AG10803 (cell line): ENCODE measurements at regions not wholly inside any gene's neighbourhood (a gene's known extent, or its start where the extent isn't known, plus 50 kb on each side); places are given as distances from the start of the nearest gene placed in this dataset.

Experiments used
- DNase-seq: peaks from one replicate; pipeline ENCODE4 v3.0.0; 2010; ENCODE audit warnings: low read depth
- H3K4me3 ChIP-seq: 2 replicates; pipeline ENCODE4 v1.5.1; 2011; ENCODE audit warnings: mild to moderate bottlenecking, low read length, control low read depth
- CTCF ChIP-seq: conservative IDR thresholded peaks from 2 replicates; pipeline ENCODE4 v1.5.1; 2011; ENCODE audit warnings: mild to moderate bottlenecking, low read length, control low read depth, inconsistent platforms

GRCh38 chr4:175054980-175055379 is 136.8 kb downstream of the ADAM29 start:
- H3K4me3 ChIP-seq = no peak overlapping the region
- no peak for DNase-seq
- no peak for TF ChIP-seq CTCF

GRCh38 chr4:175062183-175062592 is 144.0 kb downstream of the ADAM29 start:
- H3K4me3 ChIP-seq = no peak overlapping the region
- TF ChIP-seq CTCF = no peak
- no peak for DNase-seq

- TF ChIP-seq CTCF = no peak
- DNase-seq = no peak
- no peak overlapping the region for H3K4me3 ChIP-seq
Observed at GRCh38 chr4:175065228-175065627, 147.1 kb downstream of the ADAM29 start.

- no peak for DNase-seq
- no peak for TF ChIP-seq CTCF
- no peak overlapping the region for H3K4me3 ChIP-seq
Observed at GRCh38 chr4:175066923-175067627, 148.9 kb downstream of the ADAM29 start.

- DNase-seq = no peak
- H3K4me3 ChIP-seq = no peak overlapping the region
- TF ChIP-seq CTCF = no peak
Observed at GRCh38 chr4:175068266-175068665, 150.1 kb downstream of the ADAM29 start.

GRCh38 chr4:175070444-175070843 is 152.3 kb downstream of the ADAM29 start:
- no peak for TF ChIP-seq CTCF
- no peak overlapping the region for H3K4me3 ChIP-seq
- DNase-seq = no peak

- no peak overlapping the region for H3K4me3 ChIP-seq
- no peak for DNase-seq
- TF ChIP-seq CTCF = no peak
Observed at GRCh38 chr4:175071123-175071522, 153.0 kb downstream of the ADAM29 start.
